KMS-11 (cell line): ENCODE measurements at regions not wholly inside any gene's neighbourhood (a gene's known extent, or its start where the extent isn't known, plus 50 kb on each side); places are given as distances from the start of the nearest gene placed in this dataset.

Experiments
- H2AFZ ChIP-seq: fragments of 200-600 bp; sonication (generic); 2 replicates; pipeline ENCODE4 v1.6.1; 2016; ENCODE audit warnings: antibody characterized with exemption, mixed run types, low read depth
- H3K27ac ChIP-seq: fragments of 200-600 bp; sonication (generic); 2 replicates; pipeline ENCODE4 v1.6.1; 2016; ENCODE audit warnings: mild to moderate bottlenecking, mixed run types
- H3K27me3 ChIP-seq: fragments of 200-600 bp; sonication (generic); 2 replicates; pipeline ENCODE4 v1.6.1; 2017; ENCODE audit warnings: mild to moderate bottlenecking, low read depth, mixed run types, moderate library complexity; ENCODE audit not compliant: insufficient read depth
- H3K36me3 ChIP-seq: fragments of 200-600 bp; sonication (generic); 2 replicates; pipeline ENCODE4 v1.6.1; 2017; ENCODE audit warnings: mild to moderate bottlenecking, mixed run types; ENCODE audit not compliant: insufficient read depth
- H3K4me1 ChIP-seq: fragments of 200-600 bp; sonication (generic); 2 replicates; pipeline ENCODE4 v1.6.1; 2016; ENCODE audit warnings: mild to moderate bottlenecking, low read depth, mixed run types; ENCODE audit not compliant: poor library complexity, severe bottlenecking
- H3K4me2 ChIP-seq: fragments of 200-600 bp; sonication (generic); 2 replicates; pipeline ENCODE4 v1.7.0; 2016; ENCODE audit warnings: mild to moderate bottlenecking, mixed run types
- H3K4me3 ChIP-seq: fragments of 200-600 bp; sonication (generic); IDR thresholded peaks from 2 replicates; pipeline ENCODE4 v1.6.1; 2017; ENCODE audit warnings: low read depth, low read length, mixed read lengths; ENCODE audit not compliant: insufficient read depth
- H3K79me2 ChIP-seq: fragments of 200-600 bp; sonication (generic); 2 replicates; pipeline ENCODE4 v1.6.1; 2016; ENCODE audit warnings: low read depth, mixed run types; ENCODE audit not compliant: insufficient read depth
- H3K9ac ChIP-seq: fragments of 200-600 bp; sonication (generic); 2 replicates; pipeline ENCODE4 v1.6.1; 2016; ENCODE audit warnings: mild to moderate bottlenecking, mixed run types
- H4K20me1 ChIP-seq: fragments of 200-600 bp; sonication (generic); 2 replicates; pipeline ENCODE4 v1.6.1; 2016; ENCODE audit warnings: mild to moderate bottlenecking, mixed run types; ENCODE audit not compliant: insufficient read depth
- CTCF ChIP-seq: fragments of 200-600 bp; sonication (generic); conservative IDR thresholded peaks from 2 replicates; pipeline ENCODE4 v1.6.1; 2017; ENCODE audit warnings: low read depth, mild to moderate bottlenecking, antibody characterized with exemption, low read length, moderate library complexity, mixed read lengths

GRCh38 chr14:27079716-27080115 is 481.9 kb upstream of the NOVA1 start:
- H3K27me3 ChIP-seq: no peaks in the 10 kb centered on the region
- no peak overlapping the region for H3K9ac ChIP-seq
- H3K4me1 ChIP-seq: no peaks in the 10 kb centered on the region
- H3K4me2 ChIP-seq: no peak overlapping the region
- no peaks in the 10 kb centered on the region for H3K36me3 ChIP-seq
- no peaks in the 10 kb centered on the region for H3K79me2 ChIP-seq
- H2AFZ ChIP-seq: no peak overlapping the region
- no peaks in the 10 kb centered on the region for H4K20me1 ChIP-seq
- TF ChIP-seq CTCF: no peak
- H3K4me3 ChIP-seq: no peak overlapping the region
- no peak overlapping the region for H3K27ac ChIP-seq

GRCh38 chr14:27085500-27085899 is 487.7 kb upstream of the NOVA1 start:
- H3K4me3 ChIP-seq: no peak overlapping the region

GRCh38 chr14:27090716-27091115 is 492.9 kb upstream of the NOVA1 start:
- Histone ChIP-seq H2AFZ (no peak overlapping the region), H3K27ac (no peak overlapping the region), H3K4me1 (no peaks in the 10 kb centered on the region), H3K79me2 (no peaks in the 10 kb centered on the region), H3K36me3 (no peaks in the 10 kb centered on the region), H3K4me3 (no peak overlapping the region), H3K27me3 (no peaks in the 10 kb centered on the region), H3K4me2 (no peak overlapping the region), H3K9ac (no peak overlapping the region), H4K20me1 (no peaks in the 10 kb centered on the region)
- no peak for TF ChIP-seq CTCF

More at GRCh38 chr14:27085500-27085899, 487.7 kb upstream of the NOVA1 start:
- H3K36me3 ChIP-seq: no peaks in the 10 kb centered on the region
- no peak overlapping the region for H3K4me2 ChIP-seq
- H3K79me2 ChIP-seq: no peaks in the 10 kb centered on the region
- H3K4me1 ChIP-seq: no peaks in the 10 kb centered on the region
- no peaks in the 10 kb centered on the region for H4K20me1 ChIP-seq
- no peak overlapping the region for H3K27ac ChIP-seq
- H3K9ac ChIP-seq: no peak overlapping the region
- TF ChIP-seq CTCF: no peak
- no peak overlapping the region for H2AFZ ChIP-seq
- no peaks in the 10 kb centered on the region for H3K27me3 ChIP-seq

GRCh38 chr14:27091973-27092372 is 494.1 kb upstream of the NOVA1 start:
- Histone ChIP-seq H3K79me2 (no peaks in the 10 kb centered on the region), H3K4me3 (no peak overlapping the region), H3K27ac (no peak overlapping the region), H3K4me2 (no peak overlapping the region), H2AFZ (no peak overlapping the region), H3K36me3 (no peaks in the 10 kb centered on the region), H4K20me1 (no peaks in the 10 kb centered on the region), H3K27me3 (no peaks in the 10 kb centered on the region), H3K4me1 (no peaks in the 10 kb centered on the region), H3K9ac (no peak overlapping the region)
- TF ChIP-seq CTCF: no peak
